Amniotic epithelial cell (primary cell): ENCODE measurements at regions not wholly inside any gene's neighbourhood (a gene's known extent, or its start where the extent isn't known, plus 50 kb on each side); places are given as distances from the start of the nearest gene placed in this dataset.

Experiments
- DNase-seq: peaks from one replicate; pipeline ENCODE4 v3.0.0-alpha.2; 2010; ENCODE audit warnings: low read depth

DNA sequence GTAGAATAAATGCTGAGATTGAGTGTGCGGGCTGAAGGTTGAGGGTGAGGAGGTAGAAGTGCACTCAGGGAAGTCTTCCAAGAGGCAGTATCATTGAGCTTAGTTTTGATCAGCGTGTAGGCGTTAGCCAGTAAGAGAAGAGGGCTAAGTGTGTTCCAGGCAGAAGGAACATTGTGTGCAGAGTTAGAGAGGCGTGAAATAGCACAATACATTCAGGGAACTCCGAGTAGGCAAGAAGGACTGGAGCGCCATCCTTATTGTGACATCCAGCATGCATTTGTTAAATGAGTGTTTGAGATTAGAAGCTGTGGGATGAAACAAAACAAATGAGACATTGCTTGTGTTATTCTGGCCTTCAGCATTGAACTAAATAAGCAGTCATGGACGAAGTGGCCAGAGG, 140.9 kb upstream of the MKLN1 start:
- DNase-seq = peak; percentile 66

DNA sequence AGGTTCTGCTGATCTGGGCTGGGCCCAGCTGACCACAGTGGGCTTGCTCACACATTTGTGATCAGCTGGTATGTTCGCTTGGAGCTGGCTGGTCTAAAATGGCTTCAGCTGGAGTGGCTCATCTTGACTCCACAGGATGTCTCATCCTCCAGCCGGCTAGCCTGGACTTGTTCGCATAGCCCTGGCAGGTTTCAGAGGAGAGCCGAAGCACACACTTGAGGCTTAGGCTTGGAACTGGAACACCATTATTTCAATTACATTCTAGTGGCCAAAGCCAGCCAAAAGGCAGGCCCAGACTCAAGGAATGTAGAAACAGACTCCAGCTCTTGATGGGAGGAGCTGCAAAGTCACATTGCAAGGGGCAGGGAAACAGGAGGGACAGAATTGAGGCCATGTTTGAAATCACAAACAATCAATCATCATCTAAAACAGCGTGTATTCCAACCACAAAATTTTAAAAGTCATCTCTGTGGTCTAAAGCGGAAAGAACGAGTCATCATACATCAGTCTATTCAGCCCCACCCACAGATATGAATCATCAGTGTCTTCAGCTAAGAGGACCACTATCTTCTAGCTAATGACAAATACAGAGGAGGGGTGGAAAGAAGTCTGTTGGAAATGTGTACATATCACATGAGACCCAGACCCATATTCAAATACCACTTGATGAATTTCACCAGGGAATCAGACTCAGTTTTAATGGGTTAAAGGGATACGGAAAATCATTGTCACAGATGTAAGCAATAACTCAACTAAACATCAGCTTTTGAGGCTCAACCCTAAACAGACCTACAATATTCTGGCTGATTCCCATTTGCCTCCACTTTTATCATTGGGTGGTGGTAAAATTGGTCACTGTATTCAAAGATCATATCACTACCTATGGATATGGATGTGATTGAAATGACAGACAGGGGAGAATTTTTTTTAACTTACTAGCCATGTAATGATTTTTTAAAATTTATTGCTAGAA, 139.0 kb upstream of the MKLN1 start:
- peak; percentile 98 for DNase-seq

DNA sequence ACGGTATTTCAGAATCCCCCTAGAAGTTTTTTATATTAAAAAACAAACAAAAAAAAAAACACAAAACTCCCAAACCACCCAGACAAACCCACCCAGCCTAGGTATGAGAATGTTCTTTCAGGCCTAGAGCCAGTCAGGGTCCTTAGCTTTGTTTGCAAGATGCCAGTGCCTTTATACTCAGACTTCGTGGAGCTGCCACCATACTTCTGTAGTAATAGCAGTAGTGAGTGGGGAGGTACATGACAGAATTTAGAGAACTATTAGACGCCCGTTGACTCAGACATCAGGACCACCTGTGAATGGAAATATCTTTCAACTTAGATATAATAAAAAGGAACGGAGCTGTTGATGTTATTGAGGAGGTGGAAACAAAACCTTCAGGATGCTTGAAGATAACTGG, 138.2 kb upstream of the MKLN1 start:
- DNase-seq = no peak

DNA sequence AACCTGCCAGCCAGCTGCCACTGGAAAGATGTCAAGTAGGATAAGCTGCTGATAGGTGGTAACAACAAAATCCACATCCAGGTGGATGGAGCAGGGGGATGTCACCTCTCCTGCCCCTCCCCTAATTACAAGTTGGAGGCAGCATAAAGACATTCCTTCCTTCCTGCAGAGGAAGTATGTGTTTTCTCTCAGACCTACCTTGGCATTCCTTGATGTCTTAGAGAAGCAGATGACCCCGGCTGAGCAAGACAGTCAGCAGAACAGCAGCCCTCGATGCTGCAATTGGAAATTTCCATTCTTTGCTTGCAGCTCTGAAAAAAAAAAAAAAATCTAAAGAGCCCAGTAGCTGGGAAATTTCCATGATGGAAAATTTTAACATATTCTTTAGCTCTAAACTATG, 137.5 kb upstream of the MKLN1 start:
- peak; percentile 46 for DNase-seq

DNA sequence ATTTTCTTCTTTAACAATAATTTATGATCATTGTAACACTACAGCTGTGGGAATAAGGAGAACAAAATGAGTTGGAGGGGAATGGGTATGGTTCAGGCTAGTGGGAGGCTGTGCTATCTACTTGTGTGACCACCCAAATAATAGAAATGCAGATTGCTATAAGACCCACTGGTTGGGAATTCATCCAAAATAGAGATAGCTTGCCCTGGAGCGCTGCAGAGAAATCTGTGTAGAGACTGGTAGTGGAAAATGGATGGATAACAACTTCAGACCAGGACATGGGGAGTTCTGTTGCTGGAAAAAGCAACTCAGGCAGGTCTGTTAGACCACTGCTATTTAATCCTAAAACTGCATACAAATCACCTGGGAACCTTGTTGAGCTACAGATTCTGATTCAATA, 137.1 kb upstream of the MKLN1 start:
- no peak for DNase-seq

DNA sequence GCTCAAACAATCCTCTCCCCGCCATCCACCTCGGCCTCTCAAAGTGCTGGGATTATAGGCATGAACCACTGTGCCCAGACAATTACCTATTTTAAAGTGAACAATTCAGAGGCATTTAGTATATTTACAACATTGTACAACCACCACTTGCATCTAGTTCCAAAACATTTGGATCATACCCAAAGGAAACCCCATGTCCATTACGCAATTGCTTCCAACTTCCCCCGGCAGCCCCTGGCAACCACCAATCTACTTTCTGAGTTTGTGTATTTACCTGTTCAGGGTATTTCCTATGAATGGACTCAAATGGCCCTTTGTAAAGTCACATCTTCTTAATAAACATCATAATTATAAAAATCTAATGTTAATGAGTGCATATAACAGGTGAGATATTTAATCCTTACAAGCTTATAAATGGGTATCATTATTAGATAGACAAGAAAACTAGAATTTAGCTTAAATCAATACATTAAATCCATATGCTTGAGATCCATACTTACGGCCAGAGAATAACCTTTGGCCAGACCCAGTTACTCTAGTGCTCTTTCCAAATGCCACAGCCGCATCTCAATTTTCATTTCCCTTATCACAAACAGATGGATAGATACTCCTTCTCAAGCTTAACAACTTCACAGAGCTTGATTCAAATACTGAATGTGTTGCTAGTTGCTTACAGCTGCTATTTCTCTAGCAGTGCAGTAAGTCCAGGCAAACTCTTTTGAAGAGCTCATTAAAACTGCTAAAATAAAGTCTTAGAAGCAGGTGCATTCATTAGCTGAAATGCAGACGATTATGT, 133.4 kb upstream of the MKLN1 start:
- no peak for DNase-seq

DNA sequence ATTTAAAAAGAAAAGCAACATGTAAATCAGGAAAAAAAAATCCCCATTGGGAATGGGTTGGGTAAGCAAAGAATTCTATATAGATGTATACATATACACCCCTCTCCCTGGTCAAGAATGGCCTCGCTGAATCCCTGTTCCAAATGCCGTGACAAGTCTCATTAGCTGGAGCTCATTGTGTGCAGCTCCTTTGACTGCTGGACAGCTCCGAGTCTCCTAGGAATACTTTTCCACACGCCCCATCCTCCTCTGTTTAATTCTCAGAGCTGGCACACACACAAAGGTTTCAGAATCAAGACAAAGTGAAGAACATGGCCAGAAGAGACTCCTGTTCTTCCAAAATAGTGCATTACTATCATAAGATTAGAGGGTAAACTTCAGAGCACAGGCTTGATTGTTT, 130.9 kb upstream of the MKLN1 start:
- DNase-seq = peak; percentile 53

DNA sequence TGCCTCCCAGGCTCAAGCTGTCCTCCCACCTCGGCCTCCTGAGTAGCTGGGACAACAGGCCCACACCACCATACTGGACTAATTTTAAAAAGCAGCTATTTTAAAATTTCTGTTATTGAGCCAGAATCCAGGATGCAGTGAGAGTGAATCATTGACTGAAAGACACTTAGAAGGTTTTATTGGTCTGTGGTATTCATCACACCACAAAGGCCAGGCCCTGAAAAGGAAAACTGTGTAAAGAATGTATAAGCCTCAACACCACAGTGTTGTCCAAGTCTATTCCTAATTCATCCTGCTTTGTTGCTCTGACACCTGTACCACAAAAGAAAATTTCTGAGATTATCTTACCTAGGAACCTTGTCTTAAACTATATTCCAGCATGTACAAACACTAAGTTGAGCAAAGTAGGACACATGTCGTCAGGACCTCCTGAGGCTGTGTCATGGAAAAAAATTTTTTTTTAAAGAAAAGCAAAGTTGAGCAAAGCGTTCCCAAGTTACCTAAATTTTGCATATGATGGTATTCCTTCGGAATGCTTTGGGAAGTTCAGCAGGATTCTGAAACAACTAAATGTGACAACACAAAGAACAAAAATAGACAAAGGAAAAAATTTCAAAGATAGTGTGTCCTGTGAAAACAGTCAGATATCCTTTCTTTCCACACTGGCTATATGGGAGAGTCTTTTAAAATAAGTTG, 129.6 kb upstream of the MKLN1 start:
- DNase-seq = peak; percentile 40

DNA sequence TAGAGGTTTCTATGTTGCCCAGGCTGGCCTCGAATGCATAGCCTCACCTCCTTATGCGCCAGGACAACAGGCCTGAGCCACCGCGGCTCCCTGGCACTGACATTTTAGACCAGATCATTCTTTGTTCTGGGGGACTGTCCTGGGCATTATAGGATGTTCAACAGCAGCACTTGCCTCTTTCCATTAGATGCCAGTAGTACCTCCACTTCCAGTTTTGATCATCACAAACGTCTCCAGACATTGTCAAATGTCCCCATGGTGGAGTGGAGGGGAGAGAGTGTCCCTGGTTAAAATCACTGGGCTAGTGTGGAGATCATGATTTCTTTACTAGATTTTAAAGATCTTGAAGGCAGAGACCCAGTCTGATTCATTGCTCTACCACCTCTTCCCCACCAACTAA, 125.2 kb upstream of the MKLN1 start:
- no peak for DNase-seq

DNA sequence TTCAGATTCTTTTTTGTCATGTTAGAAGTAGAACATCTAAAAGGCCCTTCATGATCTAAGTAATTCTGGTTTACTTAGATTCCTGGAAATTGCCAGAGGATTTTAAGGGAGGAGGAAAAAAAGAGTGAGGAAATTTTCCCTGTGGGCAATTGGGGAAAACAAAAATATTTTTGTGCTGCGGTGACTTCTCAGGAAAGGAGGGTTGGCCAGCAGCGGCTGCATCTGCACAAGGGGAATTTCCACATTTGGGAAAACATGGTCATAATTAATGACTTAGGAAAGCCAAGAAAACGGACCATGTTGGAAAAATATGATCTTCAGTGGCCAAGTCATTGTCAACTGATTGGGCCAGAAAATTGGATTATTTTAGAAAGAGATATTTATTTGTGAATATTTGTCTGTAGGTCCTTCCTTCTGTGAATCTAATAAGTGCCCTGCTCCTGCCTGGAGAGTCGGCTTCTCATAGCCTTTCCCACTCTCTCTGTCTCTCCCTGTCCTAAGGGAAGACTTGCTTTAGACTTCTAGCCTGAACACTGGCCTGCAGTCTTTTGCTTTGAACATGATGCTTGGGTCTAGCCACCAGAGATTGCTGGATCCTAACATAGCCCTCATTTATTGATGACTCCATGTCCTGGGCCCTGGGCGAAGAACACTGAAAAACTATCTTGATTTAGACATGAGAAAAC, 124.2 kb upstream of the MKLN1 start:
- no peak for DNase-seq

DNA sequence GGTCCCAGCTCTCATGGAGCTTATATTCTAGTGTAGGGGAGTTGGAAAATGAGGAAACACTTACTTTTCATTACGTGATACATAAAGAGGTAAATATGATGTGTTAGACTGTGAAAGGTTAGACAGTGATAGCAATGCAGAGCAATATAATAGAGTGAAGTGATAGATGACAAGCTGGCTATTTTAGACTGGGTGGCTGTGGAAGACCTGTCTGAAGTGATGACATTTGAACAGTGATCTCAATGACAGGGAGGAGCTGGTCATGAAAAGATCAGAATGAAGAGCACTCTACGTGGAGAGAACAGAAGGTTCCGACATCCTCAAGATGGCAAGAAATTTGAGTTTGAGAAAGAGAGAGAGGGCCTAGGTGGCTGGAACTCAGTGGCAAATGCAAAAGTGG, 118.9 kb upstream of the MKLN1 start:
- no peak for DNase-seq

DNA sequence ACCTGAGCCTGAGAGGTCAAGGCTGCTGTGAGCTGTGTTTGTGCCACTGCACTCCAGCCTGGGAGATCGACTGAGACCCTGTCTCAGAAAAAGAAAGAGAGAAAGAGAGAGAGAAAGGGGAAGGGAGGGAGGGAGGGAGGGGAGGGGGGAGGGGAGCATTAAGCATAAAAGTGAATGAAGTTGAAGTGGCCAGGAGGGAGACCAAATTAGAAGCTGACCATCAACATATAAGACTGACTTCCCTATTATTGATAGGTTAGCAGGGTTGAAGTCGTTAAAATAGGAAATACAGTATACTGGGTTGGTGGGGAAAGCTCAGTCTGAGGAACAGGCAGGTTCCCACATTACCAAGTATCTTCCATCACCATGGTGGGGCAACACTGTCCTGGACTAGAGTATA, 117.1 kb upstream of the MKLN1 start:
- DNase-seq = no peak

DNA sequence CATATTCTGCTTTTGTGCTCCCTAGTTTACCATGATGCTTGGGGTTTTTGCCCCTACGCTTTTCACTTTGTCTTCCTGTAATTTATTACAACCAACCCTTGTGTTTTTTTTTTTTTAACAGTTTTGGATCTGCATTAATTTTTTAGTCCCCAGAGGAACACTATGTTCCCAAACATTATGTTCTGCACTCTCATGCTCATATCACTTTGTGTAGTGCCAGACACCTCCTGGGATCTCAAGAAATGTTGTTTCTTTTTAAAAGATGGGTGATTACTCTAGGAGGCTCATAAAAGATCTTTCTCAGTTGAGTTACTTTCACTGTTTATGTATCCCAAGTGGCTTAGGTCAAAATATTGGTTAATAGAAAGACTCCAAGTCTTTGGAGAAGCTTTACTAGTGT, 116.2 kb upstream of the MKLN1 start:
- no peak for DNase-seq

DNA sequence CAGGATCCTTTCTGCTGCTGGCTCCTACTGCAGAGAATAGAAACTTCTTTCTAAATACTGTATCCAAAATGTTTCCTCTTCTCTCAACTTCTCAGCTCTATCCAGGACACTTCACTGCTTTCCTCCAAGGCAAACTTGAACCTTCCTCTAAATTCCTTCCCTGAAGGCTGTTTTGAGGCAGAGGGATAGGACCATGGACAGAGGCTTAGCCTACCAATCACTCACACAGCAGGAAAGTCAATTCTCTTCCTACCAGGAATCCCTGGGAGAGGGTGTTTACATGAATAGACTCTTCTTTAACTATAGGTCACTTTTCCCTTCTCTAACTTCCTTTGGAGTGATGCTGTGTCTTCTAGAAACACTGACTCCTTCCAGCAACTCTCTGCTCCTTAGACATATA, 115.6 kb upstream of the MKLN1 start:
- peak; percentile 61 for DNase-seq

DNA sequence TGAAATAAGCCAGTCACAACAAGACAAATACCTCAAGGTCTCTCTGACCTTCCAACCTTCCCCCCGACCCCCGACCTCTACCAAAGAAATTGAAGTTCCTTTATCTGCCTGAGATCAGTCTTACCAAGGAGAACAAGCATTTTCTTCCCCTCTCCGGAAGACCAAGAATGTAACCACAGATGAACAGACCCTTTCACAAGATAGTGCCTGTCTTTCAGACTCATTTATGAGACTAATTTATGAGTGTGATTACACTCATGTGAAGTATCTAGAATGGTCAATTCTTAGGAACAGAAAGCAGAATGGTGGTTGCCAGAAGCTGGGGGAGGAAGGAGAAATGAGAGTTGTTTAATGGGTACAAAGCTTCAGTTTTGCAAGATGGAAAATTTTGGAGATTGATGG, 108.9 kb upstream of the MKLN1 start:
- DNase-seq = no peak

DNA sequence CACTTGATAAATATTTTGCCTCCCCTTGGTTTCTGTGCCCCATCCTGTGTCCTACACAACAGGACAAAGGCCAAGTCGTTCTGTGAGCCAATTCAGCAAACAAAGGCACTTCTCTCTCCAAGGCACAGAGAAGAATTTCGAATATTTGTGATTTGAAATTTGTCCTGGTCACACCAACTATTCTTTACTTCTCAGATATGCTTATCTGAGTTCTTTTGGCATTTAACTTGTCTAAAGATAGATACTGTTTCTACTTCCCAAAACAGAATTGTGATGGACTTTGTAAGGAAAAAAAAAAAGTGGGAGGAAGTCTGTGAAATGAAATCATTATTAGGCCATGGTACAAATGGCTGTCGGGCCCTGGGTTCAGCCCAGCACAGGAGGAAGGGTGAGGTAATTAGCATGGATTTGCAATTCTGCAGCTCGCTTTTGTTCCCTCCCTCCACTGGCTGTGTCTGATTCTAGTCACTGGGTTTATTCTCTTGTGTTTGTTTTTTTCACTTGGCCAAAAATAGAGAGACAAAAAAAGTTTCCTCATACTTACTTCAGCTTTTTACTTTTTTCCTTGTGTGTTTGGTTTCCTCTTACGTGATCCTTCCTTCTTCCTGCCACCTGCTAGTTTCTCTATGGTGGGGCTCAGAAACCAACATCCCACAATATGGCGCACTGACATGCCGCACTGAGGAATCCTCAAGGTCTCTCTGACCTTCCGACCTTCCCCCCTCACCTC, 108.2 kb upstream of the MKLN1 start:
- no peak for DNase-seq

DNA sequence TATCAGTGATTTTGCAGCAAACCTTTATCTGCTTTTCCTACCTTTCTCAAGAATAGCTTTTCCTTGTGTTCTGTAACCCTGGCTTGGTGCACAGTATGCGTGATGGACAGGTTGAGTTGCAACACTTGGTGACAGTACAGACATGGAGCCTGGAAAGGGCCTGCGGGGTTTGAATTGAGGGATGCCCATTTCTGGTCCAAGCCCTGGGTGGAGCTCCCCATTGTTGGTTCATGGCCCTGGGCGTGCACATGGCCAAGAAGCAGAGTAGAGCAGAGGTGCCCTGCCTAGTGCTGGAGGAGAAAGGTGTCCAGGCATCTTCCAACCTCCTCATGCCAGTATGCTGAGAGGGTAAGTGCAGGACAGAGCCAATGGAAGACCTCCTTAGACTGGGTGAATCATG, 106.6 kb upstream of the MKLN1 start:
- no peak for DNase-seq

DNA sequence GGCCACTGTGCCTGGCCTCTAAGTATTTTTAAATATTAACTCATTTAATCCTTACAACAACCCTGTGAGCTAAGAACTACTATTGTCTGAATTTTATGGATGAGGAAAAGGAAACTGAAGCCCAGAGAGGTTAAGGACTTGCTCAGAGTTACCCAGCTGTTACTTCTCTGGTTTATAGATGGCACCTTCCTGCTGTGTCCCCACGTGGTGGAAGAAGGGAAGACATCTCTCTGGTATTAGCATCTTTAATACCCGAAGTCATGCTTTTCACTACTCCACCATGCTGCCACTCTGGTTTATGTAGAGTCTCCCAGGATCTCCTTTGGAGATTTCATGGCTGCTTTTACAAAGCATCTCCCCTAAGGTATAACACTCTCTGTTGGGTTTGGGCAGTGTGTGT, 105.5 kb upstream of the MKLN1 start:
- no peak for DNase-seq

DNA sequence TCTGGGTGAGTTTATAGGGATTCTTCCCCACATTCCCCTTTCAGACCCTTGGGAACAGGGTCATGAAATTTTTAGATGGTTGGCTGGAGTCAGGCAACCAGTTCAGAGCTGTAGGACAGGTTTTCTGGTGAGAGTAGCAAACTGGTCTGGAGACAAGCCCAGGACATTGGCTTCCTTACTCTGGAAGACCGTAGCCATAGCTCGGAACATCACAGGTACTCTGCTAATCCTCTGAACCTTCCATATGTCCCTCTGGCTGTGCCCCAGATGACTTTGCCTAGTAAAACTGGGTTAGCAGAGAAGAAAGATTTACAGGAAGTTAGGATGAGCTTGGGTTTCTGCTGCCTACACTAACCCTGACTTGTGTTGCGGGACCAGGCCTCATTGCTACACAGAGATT, 104.5 kb upstream of the MKLN1 start:
- DNase-seq = no peak

DNA sequence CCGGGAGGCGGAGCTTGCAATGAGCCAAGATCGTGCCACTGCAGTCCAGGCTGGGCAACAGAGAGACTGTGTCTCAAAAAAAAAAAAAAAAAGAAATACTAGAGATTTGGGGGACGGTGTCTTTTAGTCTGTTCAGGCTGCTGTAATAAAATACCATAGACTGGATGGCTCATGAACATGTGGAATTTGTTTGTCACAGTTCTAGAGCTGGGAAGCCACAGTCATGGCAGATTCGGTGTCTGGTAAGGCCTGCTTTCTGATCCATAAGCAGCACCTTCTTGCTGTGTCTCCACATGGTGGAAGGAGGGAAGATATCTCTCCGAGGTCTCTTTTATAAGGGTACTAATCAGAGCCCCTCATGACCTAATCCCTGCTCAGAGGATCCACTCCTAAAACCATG, 102.7 kb upstream of the MKLN1 start:
- no peak for DNase-seq
